ENCODE measurements at regions not wholly inside any gene's neighbourhood (a gene's known extent, or its start where the extent isn't known, plus 50 kb on each side); places are given as distances from the start of the nearest gene placed in this dataset.

DNA sequence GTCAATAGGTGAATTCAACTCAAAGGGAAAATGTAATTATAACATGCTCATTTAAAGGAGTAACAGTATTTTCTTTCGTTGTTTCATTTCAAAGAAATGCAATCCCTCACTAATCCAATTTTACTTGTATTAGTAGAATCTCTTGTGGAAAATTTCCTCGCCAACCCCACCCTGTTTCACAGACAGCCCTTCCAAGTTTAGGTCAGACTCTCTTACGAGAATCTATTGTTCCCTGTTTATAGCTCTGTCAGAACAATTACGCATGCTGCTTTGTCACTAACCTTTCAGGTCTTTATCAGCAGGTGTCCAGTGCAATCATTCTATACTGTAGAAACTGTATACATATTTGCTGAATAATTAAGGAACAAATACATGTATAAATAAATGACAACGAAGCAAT, 657.8 kb upstream of the LINC00305 start:
- H3K27me3 ChIP-seq (ENCODE audit: control insufficient read depth, extremely low read depth, insufficient read depth, low read length): no peaks in the 10 kb centered on the region
- H3K4me2 ChIP-seq (ENCODE audit: control insufficient read depth, extremely low read depth, insufficient read depth, low read depth, low read length): no peak overlapping the region
- dilution Hi-C loops (cut with MboI; ENCODE audit: extremely low pct_ligation_motif_present, low sequenced_read_pairs): no loop called here
- no peaks in the 10 kb centered on the region for H4K20me1 ChIP-seq (ENCODE audit: control insufficient read depth, extremely low read depth, insufficient read depth, low read length)
- H3K4me1 ChIP-seq (ENCODE audit: control insufficient read depth, extremely low read depth, insufficient read depth, low read length): no peaks in the 10 kb centered on the region
- H3K4me3 ChIP-seq (ENCODE audit: control insufficient read depth in 2 of 3, extremely low read depth in 1 of 3, insufficient read depth in 2 of 3, low read depth in 1 of 3, low read length in 3 of 3): no peak overlapping the region
- no peaks in the 10 kb centered on the region for H3K36me3 ChIP-seq (ENCODE audit: control insufficient read depth in 2 of 2, extremely low read depth in 1 of 2, insufficient read depth in 2 of 2, low read length in 2 of 2)
- no peak for TF ChIP-seq EZH2 (IDR thresholded peaks at IDR 0.05; ENCODE audit: low read length)
- TF ChIP-seq CTCF (optimal IDR thresholded peaks at IDR 0.05 in 1 of 3, IDR thresholded peaks at IDR 0.05 in 1 of 3, conservative IDR thresholded peaks at IDR 0.05 in 1 of 3; ENCODE audit: extremely low read depth in 1 of 3, insufficient read depth in 2 of 3, low read length in 3 of 3): no peak
- no peak overlapping the region for H3K9ac ChIP-seq (ENCODE audit: control insufficient read depth, extremely low read depth, insufficient read depth, low read length)
- H3K9me1 ChIP-seq (ENCODE audit: control insufficient read depth, extremely low read depth, insufficient read depth, low read length): no peaks in the 10 kb centered on the region
- DNase-seq (ENCODE audit: low read depth, low spot score) (no peak), FAIRE-seq (no peak)
- no peaks in the 10 kb centered on the region for H3K9me3 ChIP-seq (ENCODE audit: control insufficient read depth, low read depth, low read length)
- H3K27ac ChIP-seq (ENCODE audit: control insufficient read depth, insufficient read depth, low read length): no peak overlapping the region
- H3K79me2 ChIP-seq (ENCODE audit: control insufficient read depth, insufficient read depth, low read length): no peaks in the 10 kb centered on the region
- no peak overlapping the region for H2AFZ ChIP-seq (ENCODE audit: control insufficient read depth, low read length)

DNA sequence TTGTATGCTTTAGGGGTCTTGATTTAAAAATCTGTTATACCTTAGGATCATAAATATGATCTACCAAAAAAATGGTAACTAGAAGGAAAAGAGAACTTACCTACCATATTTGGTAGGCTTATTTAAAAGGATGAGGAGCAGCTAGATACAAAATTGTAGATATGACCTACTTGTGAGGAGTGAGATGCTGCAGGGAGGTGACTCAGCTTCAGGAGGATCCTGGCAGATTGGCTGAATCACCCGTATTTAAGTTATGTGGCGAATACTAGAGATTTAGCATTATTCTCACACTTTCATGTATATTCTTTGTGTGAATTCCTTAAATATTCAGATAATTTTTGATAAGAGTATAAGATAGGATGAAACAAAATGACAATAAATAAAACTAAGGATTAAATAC, 657.3 kb upstream of the LINC00305 start:
- no peaks in the 10 kb centered on the region for H3K79me2 ChIP-seq (ENCODE audit: control insufficient read depth, insufficient read depth, low read length)
- H2AFZ ChIP-seq (ENCODE audit: control insufficient read depth, low read length): no peak overlapping the region
- no peak overlapping the region for H3K4me2 ChIP-seq (ENCODE audit: control insufficient read depth, extremely low read depth, insufficient read depth, low read depth, low read length)
- H3K27ac ChIP-seq (ENCODE audit: control insufficient read depth, insufficient read depth, low read length): no peak overlapping the region
- no peaks in the 10 kb centered on the region for H4K20me1 ChIP-seq (ENCODE audit: control insufficient read depth, extremely low read depth, insufficient read depth, low read length)
- no peaks in the 10 kb centered on the region for H3K9me1 ChIP-seq (ENCODE audit: control insufficient read depth, extremely low read depth, insufficient read depth, low read length)
- no peaks in the 10 kb centered on the region for H3K4me1 ChIP-seq (ENCODE audit: control insufficient read depth, extremely low read depth, insufficient read depth, low read length)
- FAIRE-seq (no peak), DNase-seq (ENCODE audit: low read depth, low spot score) (no peak)
- no peaks in the 10 kb centered on the region for H3K27me3 ChIP-seq (ENCODE audit: control insufficient read depth, extremely low read depth, insufficient read depth, low read length)
- no peaks in the 10 kb centered on the region for H3K36me3 ChIP-seq (ENCODE audit: control insufficient read depth in 2 of 2, extremely low read depth in 1 of 2, insufficient read depth in 2 of 2, low read length in 2 of 2)
- dilution Hi-C loops (cut with MboI; ENCODE audit: extremely low pct_ligation_motif_present, low sequenced_read_pairs): no loop called here
- no peak overlapping the region for H3K9ac ChIP-seq (ENCODE audit: control insufficient read depth, extremely low read depth, insufficient read depth, low read length)
- H3K9me3 ChIP-seq (ENCODE audit: control insufficient read depth, low read depth, low read length): no peaks in the 10 kb centered on the region
- TF ChIP-seq CTCF (optimal IDR thresholded peaks at IDR 0.05 in 1 of 3, IDR thresholded peaks at IDR 0.05 in 1 of 3, conservative IDR thresholded peaks at IDR 0.05 in 1 of 3; ENCODE audit: extremely low read depth in 1 of 3, insufficient read depth in 2 of 3, low read length in 3 of 3) (no peak), EZH2 (IDR thresholded peaks at IDR 0.05; ENCODE audit: low read length) (no peak)
- H3K4me3 ChIP-seq (ENCODE audit: control insufficient read depth in 2 of 3, extremely low read depth in 1 of 3, insufficient read depth in 2 of 3, low read depth in 1 of 3, low read length in 3 of 3): no peak overlapping the region

All from keratinocyte (primary cell).